Ishikawa (cell line): ENCODE measurements at regions not wholly inside any gene's neighbourhood (a gene's known extent, or its start where the extent isn't known, plus 50 kb on each side); places are given as distances from the start of the nearest gene placed in this dataset.

ENCODE experiments used
- CEBPB ChIP-seq: IDR thresholded peaks from 2 replicates; pipeline ENCODE4 v1.6.1; 2012
- EGR1 ChIP-seq: IDR thresholded peaks from 2 replicates; pipeline ENCODE4 v1.6.1; 2012
- EP300 ChIP-seq: IDR thresholded peaks from 2 replicates; pipeline ENCODE4 v1.6.1; 2012; ENCODE audit warnings: borderline replicate concordance
- MAX ChIP-seq: IDR thresholded peaks from 2 replicates; pipeline ENCODE4 v1.6.1; 2012
- REST ChIP-seq: IDR thresholded peaks from 2 replicates; pipeline ENCODE4 v1.6.1; 2012; ENCODE audit warnings: low read depth, mild to moderate bottlenecking
- TEAD4 ChIP-seq: IDR thresholded peaks from 2 replicates; pipeline ENCODE4 v1.6.1; 2012
- USF1 ChIP-seq: IDR thresholded peaks from 2 replicates; pipeline ENCODE4 v1.6.1; 2012
- YY1 ChIP-seq: IDR thresholded peaks from 2 replicates; pipeline ENCODE4 v1.6.1; 2012; ENCODE audit warnings: low read depth
- ZBTB7A ChIP-seq: IDR thresholded peaks from 2 replicates; pipeline ENCODE4 v1.6.1; 2012; ENCODE audit warnings: low read depth

GRCh38 chr13:89786531-89786930 lies 1561.0 kb upstream of the MIR17HG start:
- TF ChIP-seq CEBPB (no peak), EGR1 (no peak), MAX (no peak), USF1 (no peak), TEAD4 (no peak), REST (no peak), ZBTB7A (no peak), YY1 (no peak), EP300 (no peak)
